ENCODE measurements at regions not wholly inside any gene's neighbourhood (a gene's known extent, or its start where the extent isn't known, plus 50 kb on each side); places are given as distances from the start of the nearest gene placed in this dataset.

DNA sequence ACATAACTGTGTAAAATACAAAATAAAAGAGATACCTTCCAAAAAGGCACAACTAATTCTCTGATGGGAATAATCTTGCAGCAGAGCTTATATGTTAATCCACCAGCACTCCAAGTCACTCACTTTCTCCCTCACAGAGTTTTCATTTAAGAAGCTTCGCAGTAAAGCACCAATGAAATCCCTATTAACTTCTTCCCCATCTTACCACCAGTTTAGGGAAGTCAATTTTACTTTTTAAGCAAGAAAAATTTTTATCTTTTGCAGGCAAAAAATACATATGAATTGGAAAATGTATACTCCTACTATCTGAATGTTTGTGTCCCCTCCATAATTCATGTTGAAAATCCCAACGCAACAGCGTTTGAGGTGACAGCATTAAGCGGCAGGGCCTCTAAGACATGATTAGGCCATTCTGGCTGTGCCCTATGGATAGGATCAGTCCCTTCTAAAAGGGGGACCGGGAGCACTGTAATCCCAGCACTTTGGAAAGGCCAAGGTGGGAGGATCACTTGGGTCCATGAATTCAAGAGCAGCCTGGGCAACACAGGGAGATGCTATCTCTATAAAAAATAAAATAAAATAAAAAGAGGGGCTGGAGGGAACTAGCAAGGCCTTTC, 435.8 kb downstream of the SHQ1 start:
- 96 to 97% methylated on average over 5 of the region's 5 CpGs for WGBS, 2 donors (ENCODE audit: low coverage in 1 of 2)
- Histone ChIP-seq H3K36me3 (no peaks in the 10 kb centered on the region), H3K27me3 (no peaks in the 10 kb centered on the region), H3K27ac (no peak overlapping the region), H3K4me3 (no peak overlapping the region), H3K9me3 (no peaks in the 10 kb centered on the region), H3K4me1 (peaks cover 19 to 60% (median 30%) of the 10 kb centered on the region in 4 donors)
- in situ Hi-C loops (cut with MboI; ENCODE audit: low pct_ligation_motif_present in 1 of 4, low pct_unique_long_range_greater_than_20kb in 1 of 4, low sequenced_read_pairs in 3 of 4) (no loop called here), intact Hi-C loops (cut with DNase I; ENCODE audit: low total_unique reads) (no loop called here)
- TF ChIP-seq EP300 (IDR thresholded peaks at IDR 0.05; ENCODE audit: low read depth) (no peak), POLR2A (IDR thresholded peaks at IDR 0.05) (no peak), POLR2AphosphoS5 (IDR thresholded peaks at IDR 0.05) (no peak)
- TF ChIP-seq, protein P1, sequence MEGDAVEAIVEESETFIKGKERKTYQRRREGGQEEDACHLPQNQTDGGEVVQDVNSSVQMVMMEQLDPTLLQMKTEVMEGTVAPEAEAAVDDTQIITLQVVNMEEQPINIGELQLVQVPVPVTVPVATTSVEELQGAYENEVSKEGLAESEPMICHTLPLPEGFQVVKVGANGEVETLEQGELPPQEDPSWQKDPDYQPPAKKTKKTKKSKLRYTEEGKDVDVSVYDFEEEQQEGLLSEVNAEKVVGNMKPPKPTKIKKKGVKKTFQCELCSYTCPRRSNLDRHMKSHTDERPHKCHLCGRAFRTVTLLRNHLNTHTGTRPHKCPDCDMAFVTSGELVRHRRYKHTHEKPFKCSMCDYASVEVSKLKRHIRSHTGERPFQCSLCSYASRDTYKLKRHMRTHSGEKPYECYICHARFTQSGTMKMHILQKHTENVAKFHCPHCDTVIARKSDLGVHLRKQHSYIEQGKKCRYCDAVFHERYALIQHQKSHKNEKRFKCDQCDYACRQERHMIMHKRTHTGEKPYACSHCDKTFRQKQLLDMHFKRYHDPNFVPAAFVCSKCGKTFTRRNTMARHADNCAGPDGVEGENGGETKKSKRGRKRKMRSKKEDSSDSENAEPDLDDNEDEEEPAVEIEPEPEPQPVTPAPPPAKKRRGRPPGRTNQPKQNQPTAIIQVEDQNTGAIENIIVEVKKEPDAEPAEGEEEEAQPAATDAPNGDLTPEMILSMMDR (IDR thresholded peaks at IDR 0.05) = no peak
- DNase-seq = no peak

DNA sequence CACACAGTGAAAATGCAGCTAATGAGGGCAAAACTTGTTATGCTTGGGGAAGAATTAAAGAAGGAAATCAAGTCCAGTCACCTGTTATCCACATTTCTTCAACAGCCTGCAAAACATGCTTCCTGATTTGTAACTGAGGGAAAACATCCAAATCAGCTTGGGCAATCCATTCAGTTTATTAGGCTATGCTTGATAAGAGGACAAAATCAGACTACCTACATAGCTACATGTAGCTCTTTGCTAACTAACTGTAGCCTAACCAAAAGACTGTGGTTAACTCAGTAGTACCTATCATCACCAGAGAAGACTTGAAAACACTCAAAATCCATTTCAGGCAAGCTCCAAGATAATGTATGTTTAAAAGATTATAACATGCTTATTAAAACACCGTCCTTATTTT, 436.4 kb downstream of the SHQ1 start:
- no peaks in the 10 kb centered on the region for H3K27me3 ChIP-seq
- H3K9me3 ChIP-seq = no peaks in the 10 kb centered on the region
- in situ Hi-C loops (cut with MboI; ENCODE audit: low pct_ligation_motif_present in 1 of 4, low pct_unique_long_range_greater_than_20kb in 1 of 4, low sequenced_read_pairs in 3 of 4) (no loop called here), intact Hi-C loops (cut with DNase I; ENCODE audit: low total_unique reads) (no loop called here)
- 58 to 79% methylated on average over 1 of the region's 1 CpG for WGBS, 2 donors (ENCODE audit: low coverage in 1 of 2)
- no peak overlapping the region for H3K4me3 ChIP-seq
- no peak for TF ChIP-seq EP300 (IDR thresholded peaks at IDR 0.05; ENCODE audit: low read depth)
- no peak for TF ChIP-seq POLR2AphosphoS5 (IDR thresholded peaks at IDR 0.05)
- no peak for TF ChIP-seq POLR2A (IDR thresholded peaks at IDR 0.05)
- TF ChIP-seq, protein P1 (IDR thresholded peaks at IDR 0.05) = no peak
- H3K27ac ChIP-seq = no peak overlapping the region
- no peaks in the 10 kb centered on the region for H3K36me3 ChIP-seq
- DNase-seq = no peak
- peaks cover 19 to 66% (median 30%) of the 10 kb centered on the region in 4 donors for H3K4me1 ChIP-seq

DNA sequence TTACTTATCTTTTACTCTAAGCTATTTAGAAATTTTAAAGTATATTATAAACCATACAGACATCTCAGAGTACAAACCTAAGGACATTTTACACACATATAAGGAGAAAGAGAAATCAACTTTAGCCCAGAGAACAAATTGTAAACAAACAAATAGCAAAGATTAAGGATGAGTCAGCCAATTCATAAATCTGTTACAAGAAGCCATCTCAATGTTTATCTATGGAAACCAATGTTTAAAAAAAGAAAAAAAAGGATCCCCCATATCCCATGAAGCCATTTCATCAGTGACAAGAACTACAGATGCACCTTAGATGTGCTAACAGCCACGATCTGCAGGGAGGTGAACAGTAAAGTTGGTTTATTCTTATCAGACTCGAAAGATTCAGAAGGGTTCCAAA, 437.1 kb downstream of the SHQ1 start:
- Histone ChIP-seq H3K9me3 (no peaks in the 10 kb centered on the region), H3K4me1 (peaks cover 19 to 73% (median 31%) of the 10 kb centered on the region in 4 donors), H3K36me3 (no peaks in the 10 kb centered on the region), H3K27me3 (no peaks in the 10 kb centered on the region), H3K4me3 (no peak overlapping the region), H3K27ac (no peak overlapping the region)
- WGBS, 2 donors (ENCODE audit: low coverage in 1 of 2) = 66 to 71% methylated on average over 2 of the region's 2 CpGs
- in situ Hi-C loops (cut with MboI; ENCODE audit: low pct_ligation_motif_present in 1 of 4, low pct_unique_long_range_greater_than_20kb in 1 of 4, low sequenced_read_pairs in 3 of 4) (no loop called here), intact Hi-C loops (cut with DNase I; ENCODE audit: low total_unique reads) (no loop called here)
- no peak for DNase-seq
- TF ChIP-seq EP300 (IDR thresholded peaks at IDR 0.05; ENCODE audit: low read depth) (no peak), POLR2A (IDR thresholded peaks at IDR 0.05) (no peak), POLR2AphosphoS5 (IDR thresholded peaks at IDR 0.05) (no peak)
- TF ChIP-seq, protein P1 (IDR thresholded peaks at IDR 0.05) = no peak

DNA sequence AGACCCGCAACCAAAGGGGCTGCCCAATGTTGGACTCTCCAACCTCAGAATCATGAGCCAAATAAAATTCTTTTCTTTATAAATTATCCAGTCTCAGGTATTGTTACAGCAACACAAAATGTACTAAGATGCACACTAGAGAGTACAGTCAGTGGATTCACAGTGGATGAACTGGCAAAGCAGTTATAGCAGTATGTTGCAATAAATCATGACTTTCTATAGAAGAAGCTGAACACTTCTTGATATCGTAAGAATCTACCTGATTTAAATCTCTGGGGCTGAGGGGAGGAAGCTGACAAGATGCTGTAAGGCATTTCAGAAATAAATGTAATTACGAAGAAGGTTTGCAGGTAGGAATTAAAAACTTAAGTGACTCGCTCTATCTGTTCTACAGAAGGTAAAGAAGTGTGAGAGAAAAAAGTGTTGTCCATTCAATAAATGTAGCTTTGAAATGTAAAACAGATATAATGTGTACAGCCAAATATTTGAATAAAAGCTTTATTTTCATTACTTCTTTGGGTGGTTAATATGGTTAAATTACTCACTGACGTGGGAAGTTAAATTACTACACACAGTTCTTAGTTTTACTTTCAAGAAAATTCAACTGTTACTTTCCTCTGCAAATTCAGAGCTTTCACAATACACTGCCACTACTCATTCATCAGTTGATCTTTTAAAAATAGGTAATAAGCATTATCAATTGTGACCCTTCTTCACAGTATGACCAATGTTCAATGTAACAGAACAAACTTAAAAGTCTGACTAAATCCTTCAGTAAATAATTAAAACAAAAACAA, 439.1 kb downstream of the SHQ1 start:
- intact Hi-C loops (cut with DNase I; ENCODE audit: low total_unique reads) (no loop called here), in situ Hi-C loops (cut with MboI; ENCODE audit: low pct_ligation_motif_present in 1 of 4, low pct_unique_long_range_greater_than_20kb in 1 of 4, low sequenced_read_pairs in 3 of 4) (no loop called here)
- no peak for DNase-seq
- peaks cover 19 to 78% (median 33%) of the 10 kb centered on the region in 4 donors for H3K4me1 ChIP-seq
- H3K4me3 ChIP-seq = no peak overlapping the region
- WGBS, 2 donors (ENCODE audit: low coverage in 1 of 2) = 83 to 94% methylated on average over 3 to 5 of the region's 5 CpGs
- H3K9me3 ChIP-seq = no peaks in the 10 kb centered on the region
- no peaks in the 10 kb centered on the region for H3K36me3 ChIP-seq
- no peaks in the 10 kb centered on the region for H3K27me3 ChIP-seq
- TF ChIP-seq POLR2AphosphoS5 (IDR thresholded peaks at IDR 0.05) (no peak), EP300 (IDR thresholded peaks at IDR 0.05; ENCODE audit: low read depth) (no peak), POLR2A (IDR thresholded peaks at IDR 0.05) (no peak)
- TF ChIP-seq, protein P1 (IDR thresholded peaks at IDR 0.05) = no peak
- no peak overlapping the region for H3K27ac ChIP-seq

Data from transverse colon (tissue), 4 donors.